ENCODE measurements at regions not wholly inside any gene's neighbourhood (a gene's known extent, or its start where the extent isn't known, plus 50 kb on each side); places are given as distances from the start of the nearest gene placed in this dataset.

GRCh38 chr5:15406478-15406877 is 93.5 kb upstream of the FBXL7 start:
- Histone ChIP-seq H3K79me2 (ENCODE audit: control insufficient read depth, insufficient read depth, low read length) (no peaks in the 10 kb centered on the region), H3K9me3 (replicated peaks; ENCODE audit: control insufficient read depth, insufficient read depth, low read length) (no peaks in the 10 kb centered on the region), H2AFZ (ENCODE audit: control insufficient read depth, low read depth, low read length) (no peak overlapping the region), H3K4me3 (no peak overlapping the region), H3K27ac (ENCODE audit: control insufficient read depth, insufficient read depth) (no peak overlapping the region), H3K36me3 (ENCODE audit: control insufficient read depth in 2 of 2, insufficient read depth in 2 of 2, low read length in 1 of 2) (no peaks in the 10 kb centered on the region), H3K9ac (ENCODE audit: control insufficient read depth, insufficient read depth, low read length) (no peak overlapping the region), H3K27me3 (replicated peaks in 1 of 2; ENCODE audit: control insufficient read depth in 2 of 2, insufficient read depth in 2 of 2, low read length in 1 of 2) (no peaks in the 10 kb centered on the region), H3K4me2 (ENCODE audit: control insufficient read depth, insufficient read depth) (no peak overlapping the region), H3K4me1 (ENCODE audit: control insufficient read depth, insufficient read depth, low read length) (no peaks in the 10 kb centered on the region), H4K20me1 (ENCODE audit: control insufficient read depth, insufficient read depth) (no peaks in the 10 kb centered on the region)
- ATAC-seq (no peak), FAIRE-seq (no peak), DNase-seq (ENCODE audit: low read depth, low spot score) (no peak)
- in situ Hi-C loops (cut with MboI) (no loop called here), intact Hi-C loops (cut with micrococcal nuclease; ENCODE audit: unreplicated experiment) (no loop called here)
- ChIA-PET POLR2A (no interaction called here), CTCF (no interaction called here), SMC1A (ENCODE audit: uncharacterized antibody, unreplicated experiment) (no interaction called here), RAD21 (ENCODE audit: unreplicated experiment) (no interaction called here)
- TF ChIP-seq CREM (IDR thresholded peaks at IDR 0.05; ENCODE audit: low read depth) (no peak), BHLHE40 (IDR thresholded peaks at IDR 0.05; ENCODE audit: borderline replicate concordance in 1 of 2, low read depth in 2 of 2, low read length in 1 of 2) (no peak), STAT1 (conservative IDR thresholded peaks at IDR 0.05) (no peak), EGR1 (IDR thresholded peaks at IDR 0.05; ENCODE audit: borderline replicate concordance in 1 of 2, low read depth in 2 of 2, low read length in 2 of 2) (no peak), BMI1 (IDR thresholded peaks at IDR 0.05; ENCODE audit: borderline replicate concordance) (no peak), FOXM1 (IDR thresholded peaks at IDR 0.05; ENCODE audit: low read depth, low read length) (no peak), ZNF207 (IDR thresholded peaks at IDR 0.05; ENCODE audit: borderline replicate concordance) (no peak), HSF1 (IDR thresholded peaks at IDR 0.05; ENCODE audit: low read depth, low read length) (no peak), E2F4 (IDR thresholded peaks at IDR 0.05; ENCODE audit: low read depth, low read length) (no peak), STAT3 (IDR thresholded peaks at IDR 0.05; ENCODE audit: low read depth, low read length) (no peak), NFYA (IDR thresholded peaks at IDR 0.05; ENCODE audit: borderline replicate concordance, low read depth, low read length) (no peak), ZBED1 (IDR thresholded peaks at IDR 0.05; ENCODE audit: borderline replicate concordance) (no peak), NFYB (IDR thresholded peaks at IDR 0.05; ENCODE audit: insufficient read depth, low read depth, low read length) (no peak), IKZF1 (conservative IDR thresholded peaks at IDR 0.05) (no peak), BACH1 (IDR thresholded peaks at IDR 0.05; ENCODE audit: borderline replicate concordance) (no peak)
- TF ChIP-seq, protein P1, sequence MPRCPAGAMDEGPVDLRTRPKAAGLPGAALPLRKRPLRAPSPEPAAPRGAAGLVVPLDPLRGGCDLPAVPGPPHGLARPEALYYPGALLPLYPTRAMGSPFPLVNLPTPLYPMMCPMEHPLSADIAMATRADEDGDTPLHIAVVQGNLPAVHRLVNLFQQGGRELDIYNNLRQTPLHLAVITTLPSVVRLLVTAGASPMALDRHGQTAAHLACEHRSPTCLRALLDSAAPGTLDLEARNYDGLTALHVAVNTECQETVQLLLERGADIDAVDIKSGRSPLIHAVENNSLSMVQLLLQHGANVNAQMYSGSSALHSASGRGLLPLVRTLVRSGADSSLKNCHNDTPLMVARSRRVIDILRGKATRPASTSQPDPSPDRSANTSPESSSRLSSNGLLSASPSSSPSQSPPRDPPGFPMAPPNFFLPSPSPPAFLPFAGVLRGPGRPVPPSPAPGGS (IDR thresholded peaks at IDR 0.05; ENCODE audit: borderline replicate concordance, insufficient read depth, low read depth, low read length, poor library complexity, severe bottlenecking): no peak
- TF ChIP-seq, protein P2, sequence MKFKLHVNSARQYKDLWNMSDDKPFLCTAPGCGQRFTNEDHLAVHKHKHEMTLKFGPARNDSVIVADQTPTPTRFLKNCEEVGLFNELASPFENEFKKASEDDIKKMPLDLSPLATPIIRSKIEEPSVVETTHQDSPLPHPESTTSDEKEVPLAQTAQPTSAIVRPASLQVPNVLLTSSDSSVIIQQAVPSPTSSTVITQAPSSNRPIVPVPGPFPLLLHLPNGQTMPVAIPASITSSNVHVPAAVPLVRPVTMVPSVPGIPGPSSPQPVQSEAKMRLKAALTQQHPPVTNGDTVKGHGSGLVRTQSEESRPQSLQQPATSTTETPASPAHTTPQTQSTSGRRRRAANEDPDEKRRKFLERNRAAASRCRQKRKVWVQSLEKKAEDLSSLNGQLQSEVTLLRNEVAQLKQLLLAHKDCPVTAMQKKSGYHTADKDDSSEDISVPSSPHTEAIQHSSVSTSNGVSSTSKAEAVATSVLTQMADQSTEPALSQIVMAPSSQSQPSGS (IDR thresholded peaks at IDR 0.05; ENCODE audit: low read length): no peak
- TF ChIP-seq, protein P3, sequence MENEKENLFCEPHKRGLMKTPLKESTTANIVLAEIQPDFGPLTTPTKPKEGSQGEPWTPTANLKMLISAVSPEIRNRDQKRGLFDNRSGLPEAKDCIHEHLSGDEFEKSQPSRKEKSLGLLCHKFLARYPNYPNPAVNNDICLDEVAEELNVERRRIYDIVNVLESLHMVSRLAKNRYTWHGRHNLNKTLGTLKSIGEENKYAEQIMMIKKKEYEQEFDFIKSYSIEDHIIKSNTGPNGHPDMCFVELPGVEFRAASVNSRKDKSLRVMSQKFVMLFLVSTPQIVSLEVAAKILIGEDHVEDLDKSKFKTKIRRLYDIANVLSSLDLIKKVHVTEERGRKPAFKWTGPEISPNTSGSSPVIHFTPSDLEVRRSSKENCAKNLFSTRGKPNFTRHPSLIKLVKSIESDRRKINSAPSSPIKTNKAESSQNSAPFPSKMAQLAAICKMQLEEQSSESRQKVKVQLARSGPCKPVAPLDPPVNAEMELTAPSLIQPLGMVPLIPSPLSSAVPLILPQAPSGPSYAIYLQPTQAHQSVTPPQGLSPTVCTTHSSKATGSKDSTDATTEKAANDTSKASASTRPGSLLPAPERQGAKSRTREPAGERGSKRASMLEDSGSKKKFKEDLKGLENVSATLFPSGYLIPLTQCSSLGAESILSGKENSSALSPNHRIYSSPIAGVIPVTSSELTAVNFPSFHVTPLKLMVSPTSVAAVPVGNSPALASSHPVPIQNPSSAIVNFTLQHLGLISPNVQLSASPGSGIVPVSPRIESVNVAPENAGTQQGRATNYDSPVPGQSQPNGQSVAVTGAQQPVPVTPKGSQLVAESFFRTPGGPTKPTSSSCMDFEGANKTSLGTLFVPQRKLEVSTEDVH (IDR thresholded peaks at IDR 0.05; ENCODE audit: low read depth, partially characterized antibody): no peak
- BruUV-seq (replicated peaks): no TSS peak
- WGBS (ENCODE audit: insufficient coverage, insufficient replicate concordance, low lambda C conversion rate, missing lambda C conversion rate): 0% methylated on average over 1 of the region's 1 CpG
